GM15510 (cell line): ENCODE measurements at regions not wholly inside any gene's neighbourhood (a gene's known extent, or its start where the extent isn't known, plus 50 kb on each side); places are given as distances from the start of the nearest gene placed in this dataset.

Source experiments
- POLR2A ChIP-seq: IDR thresholded peaks from 3 replicates; pipeline ENCODE4 v1.6.1; 2011; ENCODE audit warnings: borderline replicate concordance; ENCODE audit not compliant: insufficient read length; ENCODE audit errors: extremely low read depth

DNA sequence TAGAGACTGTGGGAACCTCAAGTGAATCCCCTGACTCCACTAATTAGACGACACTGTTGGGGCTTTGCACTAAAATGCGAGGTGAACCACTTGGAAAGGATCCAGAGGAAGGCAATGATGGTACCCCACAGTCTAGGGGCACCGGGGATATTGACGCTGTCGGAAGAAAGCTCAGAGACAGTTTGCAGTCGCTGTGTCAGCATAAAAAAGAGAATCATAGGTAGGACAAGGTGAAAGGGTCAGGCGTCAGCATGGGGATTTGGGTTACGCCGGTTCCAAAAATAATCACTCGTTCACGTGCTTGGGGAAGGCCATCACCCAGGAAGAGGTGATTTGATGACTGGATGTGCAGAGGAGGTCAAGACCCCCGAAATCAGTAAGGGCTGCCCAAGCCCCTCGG, 598.0 kb upstream of the NOX3 start:
- no peak for TF ChIP-seq POLR2A

DNA sequence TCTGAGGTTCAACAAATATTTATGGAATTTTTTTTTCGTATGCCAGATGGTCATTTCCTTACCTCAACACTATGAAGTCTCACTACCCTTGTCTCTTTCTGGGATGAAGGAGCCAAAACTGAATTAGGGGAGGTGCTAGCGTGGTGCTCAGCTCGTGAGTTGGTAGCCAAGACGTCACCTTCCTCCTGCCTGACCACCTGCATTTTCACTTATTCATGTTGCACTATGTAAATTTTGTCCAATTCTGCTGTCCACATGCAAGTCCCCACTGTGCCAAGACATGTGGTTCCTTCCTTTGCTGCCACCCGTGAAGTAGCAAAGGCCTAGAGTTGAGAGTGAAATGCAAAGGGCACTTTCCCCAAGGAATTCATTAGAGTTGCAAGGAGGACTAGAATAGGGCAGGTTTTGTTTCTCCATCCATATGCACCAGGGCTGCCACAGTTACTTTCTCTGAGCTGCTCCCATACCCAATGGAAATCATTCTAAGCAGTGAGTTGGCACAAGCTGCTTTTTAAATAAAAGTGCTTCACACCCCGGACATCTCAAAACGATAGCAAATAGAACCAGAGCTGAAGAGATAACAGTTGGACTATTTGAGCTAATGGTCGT, 591.3 kb upstream of the NOX3 start:
- no peak for TF ChIP-seq POLR2A

DNA sequence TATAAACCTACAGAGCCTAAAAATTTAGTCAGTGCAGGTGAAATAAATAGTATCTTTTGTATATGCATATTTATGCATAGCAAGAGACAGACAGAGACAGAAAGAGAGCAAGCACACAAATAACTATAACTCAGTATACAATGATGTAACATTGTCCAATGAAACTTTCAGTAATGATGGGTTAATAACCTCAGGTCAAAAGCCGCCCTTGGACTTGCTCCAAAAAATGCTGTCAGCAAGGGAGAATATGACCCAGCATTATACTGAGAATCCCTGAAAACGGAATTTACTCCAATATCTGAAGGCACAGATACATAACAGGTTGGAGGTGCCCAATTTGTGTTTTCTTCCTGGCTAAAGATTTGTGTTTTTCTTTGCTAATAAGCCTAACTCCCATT, 590.6 kb upstream of the NOX3 start:
- no peak for TF ChIP-seq POLR2A

DNA sequence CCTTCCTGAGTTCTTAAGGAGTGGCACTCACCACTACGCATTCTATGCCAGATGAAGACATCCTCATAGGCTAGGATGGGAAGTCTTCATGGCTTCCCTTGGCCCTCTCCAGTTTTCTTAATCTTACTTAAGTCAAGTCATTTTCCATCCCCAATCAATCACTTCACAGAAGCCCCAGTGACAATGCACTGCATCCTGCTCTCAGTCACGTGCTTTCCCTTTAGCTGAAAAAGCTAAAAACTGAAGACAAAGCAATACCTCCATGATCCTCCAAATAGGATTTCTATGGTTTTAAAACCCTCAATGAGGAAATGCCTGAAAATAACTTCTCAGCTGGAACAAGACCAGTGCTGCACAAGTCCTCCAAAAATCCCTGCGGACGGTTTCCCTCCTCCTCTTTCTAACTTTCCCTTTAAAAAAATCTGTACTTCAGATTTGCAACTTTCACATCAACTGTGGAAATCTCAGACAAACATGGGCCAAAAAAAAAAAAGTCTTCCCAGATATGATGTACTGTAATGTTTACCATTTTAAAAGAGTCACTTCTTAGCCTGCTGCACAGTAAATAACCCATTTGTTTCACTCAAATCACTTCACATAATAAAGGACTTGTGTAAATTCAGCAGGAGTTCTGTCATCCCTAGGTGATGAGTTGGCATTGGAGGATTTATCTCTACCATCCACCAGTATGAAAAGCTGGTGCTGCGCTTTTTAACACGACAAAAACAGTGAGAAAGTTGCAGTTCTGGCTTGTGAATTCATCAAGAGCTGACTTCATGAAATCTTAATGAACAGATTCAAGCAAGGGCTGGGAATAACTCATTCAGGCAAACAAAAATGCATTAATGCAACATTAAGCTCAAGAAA, 590.0 kb upstream of the NOX3 start:
- no peak for TF ChIP-seq POLR2A

DNA sequence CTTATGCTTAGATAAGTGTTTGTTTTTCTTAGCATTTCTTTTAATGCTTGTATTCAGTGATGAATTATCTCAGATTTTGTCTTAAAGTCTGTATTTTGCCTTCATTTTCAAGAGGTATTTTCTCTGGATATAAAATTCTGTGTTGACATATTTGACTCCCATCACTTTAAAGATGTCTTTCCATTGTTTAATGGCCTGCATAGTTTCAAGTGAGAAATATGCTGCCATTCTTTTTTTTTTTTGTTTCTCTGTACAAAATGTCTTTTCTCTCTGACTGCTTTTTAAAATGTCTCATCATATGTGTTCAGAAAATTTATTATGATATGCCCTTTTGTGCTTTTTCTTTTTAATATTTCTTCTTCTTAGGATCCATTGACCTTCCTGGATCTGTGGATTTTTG, 578.0 kb upstream of the NOX3 start:
- no peak for TF ChIP-seq POLR2A

DNA sequence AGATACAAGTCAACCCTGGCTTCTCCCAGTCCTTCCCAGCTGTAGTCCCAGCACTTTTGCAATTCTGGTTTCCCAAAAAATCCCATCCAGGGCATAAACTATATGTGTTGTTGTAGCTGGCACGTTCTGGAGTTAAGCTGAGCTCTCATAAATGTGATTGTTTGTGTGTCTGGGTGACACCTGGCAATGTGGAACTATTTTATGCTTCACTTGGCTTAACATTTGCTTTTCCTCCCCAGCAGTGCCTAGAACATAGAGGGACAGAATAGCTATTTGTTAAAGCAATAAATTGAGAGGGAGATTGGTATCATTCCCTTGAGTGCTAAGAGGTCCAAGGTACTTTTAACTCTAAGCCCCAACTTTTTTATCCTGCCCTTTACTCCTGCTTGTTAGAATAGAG, 575.9 kb upstream of the NOX3 start:
- TF ChIP-seq POLR2A: no peak

DNA sequence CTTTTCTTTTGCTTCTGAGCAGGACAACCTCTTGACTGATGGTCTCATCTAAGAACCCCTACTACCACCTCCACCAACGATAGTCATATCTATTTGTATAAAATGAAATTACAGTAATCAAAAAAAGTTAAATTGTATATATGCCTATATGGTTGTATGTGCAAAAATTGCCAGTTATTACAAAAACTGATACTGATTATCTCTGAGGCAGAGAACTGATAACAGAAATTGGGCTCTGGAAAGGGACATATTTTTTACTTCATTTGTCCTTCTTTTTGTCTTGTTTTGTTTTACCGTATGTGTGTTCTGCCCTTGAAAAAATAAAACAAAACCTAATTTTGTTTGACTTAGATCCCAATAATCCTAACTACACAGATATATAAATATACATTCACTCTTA, 574.4 kb upstream of the NOX3 start:
- no peak for TF ChIP-seq POLR2A

DNA sequence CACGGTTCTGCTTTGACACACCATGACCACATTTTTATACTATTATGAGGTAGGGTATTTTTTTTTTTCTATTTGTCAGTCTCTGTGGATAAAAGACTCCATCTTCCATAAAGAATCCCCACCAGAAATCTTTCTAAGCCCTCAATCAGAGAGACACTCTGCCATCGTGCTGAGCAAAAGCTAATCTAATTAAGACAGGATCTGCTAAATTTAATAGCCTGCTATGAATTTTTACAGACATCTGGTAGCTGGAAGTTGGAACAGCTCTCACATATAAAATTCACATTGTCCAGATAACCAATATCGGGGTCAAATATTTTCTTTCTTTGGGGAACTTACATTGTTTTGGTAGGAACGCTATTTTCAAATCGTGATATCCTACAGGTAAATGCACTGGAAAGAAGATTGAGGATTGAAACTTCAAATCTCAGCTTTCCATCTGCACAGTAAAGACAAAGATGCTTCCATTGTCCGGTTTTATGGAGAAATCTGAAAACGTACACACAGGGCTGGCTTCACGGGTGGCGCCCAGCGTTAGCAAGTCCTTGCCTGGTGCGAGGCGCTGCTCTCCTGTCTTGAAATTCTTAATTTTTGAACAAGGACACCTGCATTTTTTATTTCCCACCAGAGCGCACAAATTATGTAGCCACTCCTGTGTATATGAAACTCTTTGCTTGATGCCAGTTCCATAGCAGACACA, 573.8 kb upstream of the NOX3 start:
- no peak for TF ChIP-seq POLR2A

DNA sequence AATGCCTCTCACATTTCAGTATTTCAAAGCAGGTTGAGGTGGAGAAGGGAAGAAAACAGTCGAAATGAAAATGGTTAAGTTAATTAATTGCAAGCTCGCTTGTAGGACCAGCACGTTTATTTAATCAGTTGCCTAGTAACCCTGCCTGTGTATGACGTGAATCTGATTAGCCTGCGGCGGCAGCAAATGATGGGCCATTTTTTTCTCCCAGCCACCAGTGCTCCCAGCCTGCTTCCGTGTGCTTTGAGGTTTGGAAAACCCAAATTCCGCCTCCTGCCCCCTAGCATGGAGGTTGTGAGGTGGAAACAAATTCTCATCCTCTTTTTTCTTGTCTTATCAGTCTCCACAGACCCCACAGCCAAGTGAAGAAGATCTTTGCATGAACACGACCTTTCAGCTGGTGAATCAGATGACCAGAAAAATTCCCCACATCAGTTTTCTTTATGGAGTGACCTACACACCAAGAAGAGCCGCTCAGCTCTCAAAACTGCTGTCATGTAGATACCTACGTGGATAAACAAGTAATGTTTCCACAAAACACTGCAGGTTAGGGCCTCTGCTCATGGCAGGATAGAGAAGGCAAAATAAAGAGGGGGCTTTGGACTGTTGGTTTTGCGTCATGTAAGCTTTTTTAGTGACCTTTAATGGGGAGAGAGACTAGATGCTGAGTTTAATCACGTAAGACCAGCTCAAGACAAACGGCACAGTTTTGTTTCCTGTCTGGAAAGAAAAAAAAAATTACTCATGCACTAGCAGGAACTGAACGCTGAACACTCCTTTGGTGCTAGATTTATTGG, 572.9 kb upstream of the NOX3 start:
- TF ChIP-seq POLR2A: no peak

DNA sequence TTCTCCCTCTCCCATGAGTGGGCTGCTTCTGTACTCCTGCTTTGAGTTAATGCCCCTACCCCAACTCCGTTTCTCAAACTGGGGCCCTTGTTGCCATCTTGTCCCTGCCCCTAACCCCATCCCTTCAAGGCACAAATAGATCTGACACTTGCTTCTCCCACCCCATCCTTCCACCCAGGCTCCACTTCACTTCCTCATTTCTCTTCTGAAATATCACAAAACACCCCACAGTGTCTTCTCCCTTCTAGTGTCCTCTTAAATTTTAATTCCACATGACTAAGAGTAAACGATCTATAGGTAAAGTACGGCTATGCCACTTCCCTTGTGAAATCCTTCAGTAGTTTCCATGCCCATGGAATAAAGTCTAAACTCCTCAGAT, 571.6 kb upstream of the NOX3 start:
- no peak for TF ChIP-seq POLR2A

DNA sequence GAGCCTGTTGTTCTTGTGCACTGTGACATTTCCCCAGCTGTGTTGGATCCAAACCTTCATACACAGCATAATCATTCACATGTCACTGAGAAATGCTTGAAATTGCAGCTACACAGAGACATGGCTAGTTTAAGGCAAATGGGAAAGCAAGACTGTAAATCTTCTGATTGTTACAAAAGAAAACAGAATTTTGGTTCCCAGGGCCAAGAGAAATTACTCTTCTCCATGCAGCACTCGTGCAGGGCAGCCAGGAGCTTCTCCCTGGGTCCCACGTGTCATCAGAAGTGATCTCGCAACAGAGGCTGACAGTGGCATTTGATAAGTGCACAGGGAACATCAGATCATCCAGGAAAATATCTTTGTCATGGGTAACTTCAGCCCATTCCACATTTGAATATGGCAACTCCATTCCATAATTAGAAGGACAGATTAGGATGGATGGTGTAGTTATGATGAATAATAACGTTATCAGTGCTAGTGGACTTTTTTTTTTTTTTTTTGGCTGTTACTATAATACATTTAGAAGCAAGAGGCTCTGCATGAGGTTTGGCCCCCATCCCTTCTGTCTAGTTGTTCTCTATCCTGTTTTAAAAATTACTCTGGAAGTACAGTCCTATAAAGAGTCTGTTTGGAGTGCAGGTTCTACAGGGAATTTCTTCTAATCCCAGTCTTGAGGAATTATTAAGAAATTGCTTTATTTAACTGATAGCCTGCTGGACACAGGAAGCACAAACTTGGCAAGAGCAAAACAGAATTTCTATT, 571.0 kb upstream of the NOX3 start:
- TF ChIP-seq POLR2A: no peak

DNA sequence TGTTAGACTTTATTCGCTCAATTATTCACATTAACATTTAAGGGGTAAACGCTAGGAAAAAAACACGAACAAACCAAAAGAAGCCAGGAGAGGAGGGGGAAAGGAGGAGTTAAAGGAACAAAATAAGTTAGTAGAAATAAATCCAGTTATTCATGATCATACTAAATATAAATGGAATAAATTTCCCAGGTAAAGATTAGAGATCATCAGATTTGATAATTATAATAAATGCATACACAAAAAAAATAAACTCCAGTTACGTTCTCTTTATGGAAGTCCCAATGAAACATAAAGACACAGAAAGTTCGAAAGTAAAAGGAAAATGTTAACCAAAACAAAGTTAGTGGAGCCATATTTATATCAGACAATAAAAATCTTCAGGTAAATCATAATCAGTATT, 568.7 kb upstream of the NOX3 start:
- TF ChIP-seq POLR2A: no peak

DNA sequence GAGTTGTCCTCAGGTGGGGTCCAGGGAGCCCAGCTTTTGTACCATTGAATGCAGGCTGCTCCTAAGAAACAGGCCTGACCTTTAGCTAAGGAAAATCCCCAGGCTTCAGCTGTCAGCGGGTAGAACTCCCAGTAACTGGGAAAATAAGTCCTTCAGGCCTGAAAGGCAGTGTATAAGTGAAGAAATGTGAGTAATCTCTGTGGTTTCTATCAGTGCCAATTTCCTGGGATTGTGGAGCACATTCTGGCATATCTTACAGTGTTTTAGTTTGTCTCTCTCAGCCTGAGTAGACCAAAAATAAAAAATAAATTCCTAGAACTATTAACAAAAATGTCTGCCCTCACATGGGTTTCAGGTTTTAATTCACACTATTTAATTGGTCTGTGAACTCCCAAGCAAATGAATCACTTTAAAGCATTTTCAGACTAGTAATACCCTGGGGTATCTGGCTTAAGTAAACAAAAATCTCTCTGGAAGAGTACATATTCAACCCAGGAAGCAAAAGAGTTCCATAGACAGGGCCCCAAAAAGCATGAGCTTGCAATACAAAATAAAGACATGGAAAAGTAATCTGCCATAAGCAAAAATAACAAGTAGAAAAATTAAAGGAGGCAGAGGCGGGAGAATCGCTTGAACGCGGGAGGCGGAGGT, 566.2 kb upstream of the NOX3 start:
- TF ChIP-seq POLR2A: no peak

DNA sequence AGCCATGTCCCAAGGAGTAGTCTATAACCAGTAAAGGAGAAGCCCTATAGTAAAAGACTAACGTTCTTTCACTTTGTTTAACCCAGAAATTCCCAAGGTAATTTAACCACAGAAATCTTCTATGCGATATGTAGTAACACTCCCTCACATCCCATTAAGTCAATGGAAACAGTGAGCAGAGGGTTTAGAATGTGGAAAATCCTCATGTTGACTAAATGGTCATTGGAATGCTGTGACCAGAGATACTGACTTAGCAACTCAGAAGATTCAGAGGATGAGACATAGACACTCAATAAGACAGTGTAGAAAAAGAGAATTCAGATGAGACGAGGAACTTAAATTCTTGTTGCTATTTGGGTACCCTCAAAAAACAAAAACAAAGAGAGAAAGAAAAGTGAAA, 562.2 kb upstream of the NOX3 start:
- no peak for TF ChIP-seq POLR2A
